IMR-90 (cell line): ENCODE measurements at regions not wholly inside any gene's neighbourhood (a gene's known extent, or its start where the extent isn't known, plus 50 kb on each side); places are given as distances from the start of the nearest gene placed in this dataset.

Experiments used
- ATAC-seq: fragments of 200-7000 bp; cut with Tn5 transposase; 2 replicates; pipeline ENCODE4 v1.9.1; 2020; ENCODE audit warnings: low read depth, mild to moderate bottlenecking, moderate library complexity
- BruUV-seq: library from RNA; stranded (reverse); fragments of 400-500 nt; replicated peaks from 2 replicates; lab custom pipeline; 2021; lab: Mats Ljungman, UMichigan
- CTCF ChIA-PET: fragments of 300-600 bp; formaldehyde crosslinking; extraction: SDS; loops from one replicate; lab custom pipeline; 2021; ENCODE audit warnings: antibody characterized with exemption; lab: Yijun Ruan, JAX
- POLR2A ChIA-PET: fragments of 300-600 bp; sonication (Branson Sonifier 250); formaldehyde crosslinking; loops from one replicate; lab custom pipeline; 2022; ENCODE audit warnings: antibody characterized with exemption; ENCODE audit not compliant: unreplicated experiment; lab: Charles Lee
- DNase-seq: peaks from one replicate; pipeline ENCODE4 v3.0.0; 2013
- H2AFZ ChIP-seq: replicated peaks from 2 replicates; pipeline ENCODE3; 2013; ENCODE audit warnings: low read length, mild to moderate bottlenecking; ENCODE audit not compliant: poor library complexity
- H2AK5ac ChIP-seq: 2 replicates; pipeline ENCODE4 v1.6.1; 2013; ENCODE audit warnings: low read depth, low read length, inconsistent platforms
- H2AK9ac ChIP-seq: replicated peaks from 2 replicates; pipeline ENCODE3; 2013; ENCODE audit warnings: mild to moderate bottlenecking, low read depth, low read length, moderate library complexity; ENCODE audit not compliant: poor library complexity
- H2BK120ac ChIP-seq: 2 replicates; pipeline ENCODE4 v1.6.1; 2013; ENCODE audit warnings: low read depth, low read length, inconsistent platforms
- H2BK15ac ChIP-seq: 3 replicates; pipeline ENCODE4 v1.6.1; 2013; ENCODE audit warnings: low read depth, low read length, inconsistent platforms
- H2BK20ac ChIP-seq: 2 replicates; pipeline ENCODE4 v1.6.1; 2013; ENCODE audit warnings: low read depth, mild to moderate bottlenecking, inconsistent platforms, low read length, moderate library complexity
- H2BK5ac ChIP-seq: 2 replicates; pipeline ENCODE4 v1.6.1; 2013; ENCODE audit warnings: mild to moderate bottlenecking, low read depth, low read length, inconsistent platforms; ENCODE audit not compliant: poor library complexity, severe bottlenecking
- H3K14ac ChIP-seq: replicated peaks from 2 replicates; pipeline ENCODE4 v1.6.1; 2013; ENCODE audit warnings: low read depth, low read length, inconsistent platforms
- H3K18ac ChIP-seq: 2 replicates; pipeline ENCODE4 v1.6.1; 2013; ENCODE audit warnings: low read depth, low read length, control low read depth
- H3K23ac ChIP-seq: 2 replicates; pipeline ENCODE4 v1.6.1; 2013; ENCODE audit warnings: low read depth, low read length, inconsistent platforms
- H3K27ac ChIP-seq: 2 replicates; pipeline ENCODE4 v1.5.1; 2013; ENCODE audit warnings: mild to moderate bottlenecking, control low read depth, low read length; ENCODE audit not compliant: insufficient read depth
- H3K27me3 ChIP-seq: 2 replicates; pipeline ENCODE4 v1.6.1; 2013; ENCODE audit warnings: low read length; ENCODE audit not compliant: control insufficient read depth, insufficient read depth
- H3K36me3 ChIP-seq: 2 replicates; pipeline ENCODE4 v1.6.1; 2013; ENCODE audit warnings: low read length, mixed read lengths; ENCODE audit not compliant: control insufficient read depth, insufficient read depth
- H3K4ac ChIP-seq: 2 replicates; pipeline ENCODE4 v1.6.1; 2013; ENCODE audit warnings: low read depth, low read length, inconsistent platforms
- H3K4me1 ChIP-seq: 2 replicates; pipeline ENCODE4 v1.6.1; 2013; ENCODE audit warnings: low read length, mixed read lengths; ENCODE audit not compliant: control insufficient read depth, insufficient read depth
- H3K4me2 ChIP-seq: 2 replicates; pipeline ENCODE4 v1.6.1; 2013; ENCODE audit warnings: low read depth, mild to moderate bottlenecking, control low read depth, low read length, moderate library complexity
- H3K4me3 ChIP-seq: 2 replicates; pipeline ENCODE4 v1.5.1; 2013; ENCODE audit warnings: low read depth, mild to moderate bottlenecking, control low read depth, low read length, moderate library complexity; ENCODE audit not compliant: insufficient read depth
- H3K56ac ChIP-seq: 2 replicates; pipeline ENCODE4 v1.6.1; 2013; ENCODE audit warnings: low read length, inconsistent platforms; ENCODE audit not compliant: insufficient read depth; ENCODE audit errors: extremely low read depth
- H3K79me1 ChIP-seq, 2 experiments: 2 replicates each; pipeline ENCODE4 v1.6.1; 2013; ENCODE audit warnings: low read length in 2 of 2, inconsistent platforms in 1 of 2, low read depth in 1 of 2
- H3K9ac ChIP-seq: 2 replicates; pipeline ENCODE4 v1.6.1; 2013; ENCODE audit warnings: low read depth, low read length, control low read depth
- H3K9me1 ChIP-seq: 2 replicates; pipeline ENCODE4 v1.6.1; 2013; ENCODE audit warnings: low read length, inconsistent platforms; ENCODE audit not compliant: insufficient read depth
- H3K9me3 ChIP-seq: 2 replicates; pipeline ENCODE4 v1.6.1; 2013; ENCODE audit warnings: low read length; ENCODE audit not compliant: control insufficient read depth, insufficient read depth
- H4K20me1 ChIP-seq: 2 replicates; pipeline ENCODE4 v1.6.1; 2013; ENCODE audit warnings: low read length, inconsistent platforms; ENCODE audit not compliant: insufficient read depth
- H4K5ac ChIP-seq: 2 replicates; pipeline ENCODE4 v1.6.1; 2013; ENCODE audit warnings: mild to moderate bottlenecking, low read depth, low read length, control low read depth
- H4K8ac ChIP-seq, 2 experiments: 2 replicates each; pipeline ENCODE4 v1.6.1; 2013; ENCODE audit warnings: low read depth in 2 of 2, low read length in 2 of 2, control low read depth in 1 of 2, inconsistent platforms in 1 of 2
- H4K91ac ChIP-seq: 2 replicates; pipeline ENCODE4 v1.6.1; 2013; ENCODE audit warnings: low read depth, low read length, inconsistent platforms; ENCODE audit not compliant: insufficient read depth
- NFE2L2 ChIP-seq: fragments of 150-350 bp; IDR thresholded peaks from 2 replicates; pipeline ENCODE4 v1.6.1; 2016; ENCODE audit warnings: low read depth, mild to moderate bottlenecking, low read length
- WGBS, 2 experiments: methylation state at CpG; one replicate each; pipeline versions ENCODE4 v1.1.5 to v1.1.7; 2013; ENCODE audit warnings: missing lambda C conversion rate in 2 of 2; ENCODE audit not compliant: insufficient read length in 1 of 2; ENCODE audit errors: extremely low coverage in 2 of 2; 5-methylcytosine and 5-hydroxymethylcytosine counted together
- dilution Hi-C: fragments of 300-500 bp; cut with HindIII; formaldehyde crosslinking; loops from one replicate; pipeline ENCODE4 v1.14.3; 2018; ENCODE audit warnings: low sequenced_read_pairs; ENCODE audit not compliant: unreplicated experiment
- in situ Hi-C: fragments of 300-500 bp; cut with MboI; formaldehyde crosslinking; loops from 3 replicates; pipeline ENCODE4 v1.14.3; 2019; ENCODE audit warnings: low sequenced_read_pairs, inconsistent platforms, mixed read lengths
- intact Hi-C: fragments of 100-400 bp; cut with micrococcal nuclease; formaldehyde crosslinking; loops from 2 replicates; pipeline ENCODE4 v1.10.0; 2022

DNA sequence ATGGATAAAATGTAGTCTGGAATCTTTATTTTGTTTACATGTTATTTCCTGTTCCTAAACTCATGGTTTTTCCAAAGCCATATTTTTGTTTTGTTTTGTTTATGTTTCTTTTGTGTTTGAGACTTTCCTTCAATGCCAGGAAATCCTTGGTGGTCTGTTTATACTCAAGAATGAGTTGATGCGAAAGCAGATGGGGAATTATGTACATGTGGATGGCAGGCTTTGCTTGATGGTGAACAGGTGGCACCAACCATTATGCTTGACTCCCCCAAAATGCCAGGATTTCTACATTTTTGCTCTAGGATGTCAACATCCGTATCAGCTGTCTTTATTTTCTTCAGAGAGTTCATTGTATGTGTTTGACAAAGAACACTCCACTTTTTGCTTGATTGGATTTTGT, 448.5 kb downstream of the PRDM2 start:
- H3K9me1 ChIP-seq = no peaks in the 10 kb centered on the region
- peaks cover 8% of the 10 kb centered on the region for H3K9me3 ChIP-seq
- in situ Hi-C loops = no loop called here
- TF ChIP-seq NFE2L2 = no peak
- H3K18ac ChIP-seq = no peak overlapping the region
- H2AFZ ChIP-seq = no peak overlapping the region
- no peak overlapping the region for H3K4me2 ChIP-seq
- ChIA-PET CTCF (no interaction called here), POLR2A (no interaction called here)
- no peaks in the 10 kb centered on the region for H3K79me1 ChIP-seq
- no peak overlapping the region for H3K23ac ChIP-seq
- no peak overlapping the region for H2BK120ac ChIP-seq
- no peak overlapping the region for H2AK5ac ChIP-seq
- H3K4me3 ChIP-seq = no peak overlapping the region
- H2BK15ac ChIP-seq = no peak overlapping the region
- intact Hi-C loops = no loop called here
- no peak overlapping the region for H4K8ac ChIP-seq
- H4K91ac ChIP-seq = no peak overlapping the region
- H3K56ac ChIP-seq = no peak overlapping the region
- H3K4me1 ChIP-seq = no peaks in the 10 kb centered on the region
- no CpG with 5 or more reads among the region's 2 CpGs for WGBS, 2 experiments
- H2BK20ac ChIP-seq = no peak overlapping the region
- dilution Hi-C loops = no loop called here
- ATAC-seq (no peak), DNase-seq (no peak)
- no peaks in the 10 kb centered on the region for H3K36me3 ChIP-seq
- H3K9ac ChIP-seq = no peak overlapping the region
- H4K20me1 ChIP-seq = no peaks in the 10 kb centered on the region
- H4K5ac ChIP-seq = no peak overlapping the region
- no peak overlapping the region for H3K4ac ChIP-seq
- H2AK9ac ChIP-seq = no peak overlapping the region
- H3K14ac ChIP-seq = no peak overlapping the region
- no TSS peak for BruUV-seq
- no peak overlapping the region for H3K27ac ChIP-seq
- H3K27me3 ChIP-seq = no peaks in the 10 kb centered on the region
- H2BK5ac ChIP-seq = no peak overlapping the region
